T47D (cell line): ENCODE measurements at regions not wholly inside any gene's neighbourhood (a gene's known extent, or its start where the extent isn't known, plus 50 kb on each side); places are given as distances from the start of the nearest gene placed in this dataset.

Experiments
- DNase-seq, 2 experiments: peaks; one replicate each; pipeline versions ENCODE4 v3.0.0 to v3.0.0-alpha.2; 2011 to 2012; ENCODE audit warnings: low read depth in 1 of 2, low spot score in 1 of 2
- JUND ChIP-seq: IDR thresholded peaks from 2 replicates; pipeline ENCODE4 v1.6.1; 2012; ENCODE audit warnings: low read depth
- in situ Hi-C: cut with HindIII; loops from 2 replicates; pipeline ENCODE4 v1.10.0; 2016; ENCODE audit warnings: low sequenced_read_pairs, low pct_unique_long_range_greater_than_20kb

GRCh38 chr14:87113286-87113685 lies 879.7 kb downstream of the GALC start:
- DNase-seq: peak in 1 of 2 experiments; percentile 35
- TF ChIP-seq JUND: no peak
- in situ Hi-C loops: no loop called here

- TF ChIP-seq JUND: no peak
- no peak for DNase-seq
- in situ Hi-C loops: no loop called here
Observed at GRCh38 chr14:87111741-87112140, 881.2 kb downstream of the GALC start.

GRCh38 chr14:87111126-87111525 lies 881.9 kb downstream of the GALC start:
- in situ Hi-C loops: no loop called here
- TF ChIP-seq JUND: no peak
- DNase-seq: no peak

- no peak for DNase-seq
- TF ChIP-seq JUND: no peak
- in situ Hi-C loops: no loop called here
Observed at GRCh38 chr14:87109271-87109670, 883.7 kb downstream of the GALC start.

GRCh38 chr14:87108726-87109125 lies 884.3 kb downstream of the GALC start:
- in situ Hi-C loops: no loop called here
- DNase-seq: no peak
- no peak for TF ChIP-seq JUND

- no peak for TF ChIP-seq JUND
- in situ Hi-C loops: no loop called here
Observed at GRCh38 chr14:87102811-87103378, 890.1 kb downstream of the GALC start.

GRCh38 chr14:87097015-87097414 lies 896.0 kb downstream of the GALC start:
- TF ChIP-seq JUND: no peak
- in situ Hi-C loops: no loop called here
- no peak for DNase-seq

More at GRCh38 chr14:87102811-87103378, 890.1 kb downstream of the GALC start:
- no peak for DNase-seq

- in situ Hi-C loops: no loop called here
- DNase-seq: no peak
- TF ChIP-seq JUND: no peak
Observed at GRCh38 chr14:87094913-87095312, 898.1 kb downstream of the GALC start.

GRCh38 chr14:87088588-87088987 lies 904.4 kb downstream of the GALC start:
- TF ChIP-seq JUND: no peak
- in situ Hi-C loops: no loop called here
- no peak for DNase-seq

GRCh38 chr14:87087881-87088280 lies 905.1 kb downstream of the GALC start:
- no peak for DNase-seq
- in situ Hi-C loops: no loop called here
- no peak for TF ChIP-seq JUND

- TF ChIP-seq JUND: no peak
- DNase-seq: no peak
- in situ Hi-C loops: no loop called here
Observed at GRCh38 chr14:87084908-87085307, 908.1 kb downstream of the GALC start.

GRCh38 chr14:87082917-87083316 lies 910.1 kb downstream of the GALC start:
- in situ Hi-C loops: no loop called here
- TF ChIP-seq JUND: no peak
- DNase-seq: no peak

- DNase-seq: peak in 1 of 2 experiments; percentile 39
- no peak for TF ChIP-seq JUND
- in situ Hi-C loops: no loop called here
Observed at GRCh38 chr14:87081004-87081403, 912.0 kb downstream of the GALC start.

GRCh38 chr14:87080146-87080545 lies 912.8 kb downstream of the GALC start:
- in situ Hi-C loops: no loop called here
- DNase-seq: no peak
- no peak for TF ChIP-seq JUND
